ENCODE measurements at regions not wholly inside any gene's neighbourhood (a gene's known extent, or its start where the extent isn't known, plus 50 kb on each side); places are given as distances from the start of the nearest gene placed in this dataset.

- TF ChIP-seq ZNF423 (CRISPR knock-in tag; IDR thresholded peaks at IDR 0.05) (no peak), ATF3 (CRISPR knock-in tag; conservative IDR thresholded peaks at IDR 0.05) (no peak), ETV6 (CRISPR knock-in tag; IDR thresholded peaks at IDR 0.05) (no peak)
- TF ChIP-seq, protein P1, sequence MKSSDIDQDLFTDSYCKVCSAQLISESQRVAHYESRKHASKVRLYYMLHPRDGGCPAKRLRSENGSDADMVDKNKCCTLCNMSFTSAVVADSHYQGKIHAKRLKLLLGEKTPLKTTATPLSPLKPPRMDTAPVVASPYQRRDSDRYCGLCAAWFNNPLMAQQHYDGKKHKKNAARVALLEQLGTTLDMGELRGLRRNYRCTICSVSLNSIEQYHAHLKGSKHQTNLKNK (CRISPR knock-in tag; IDR thresholded peaks at IDR 0.05): no peak
- TF ChIP-seq, protein P2, sequence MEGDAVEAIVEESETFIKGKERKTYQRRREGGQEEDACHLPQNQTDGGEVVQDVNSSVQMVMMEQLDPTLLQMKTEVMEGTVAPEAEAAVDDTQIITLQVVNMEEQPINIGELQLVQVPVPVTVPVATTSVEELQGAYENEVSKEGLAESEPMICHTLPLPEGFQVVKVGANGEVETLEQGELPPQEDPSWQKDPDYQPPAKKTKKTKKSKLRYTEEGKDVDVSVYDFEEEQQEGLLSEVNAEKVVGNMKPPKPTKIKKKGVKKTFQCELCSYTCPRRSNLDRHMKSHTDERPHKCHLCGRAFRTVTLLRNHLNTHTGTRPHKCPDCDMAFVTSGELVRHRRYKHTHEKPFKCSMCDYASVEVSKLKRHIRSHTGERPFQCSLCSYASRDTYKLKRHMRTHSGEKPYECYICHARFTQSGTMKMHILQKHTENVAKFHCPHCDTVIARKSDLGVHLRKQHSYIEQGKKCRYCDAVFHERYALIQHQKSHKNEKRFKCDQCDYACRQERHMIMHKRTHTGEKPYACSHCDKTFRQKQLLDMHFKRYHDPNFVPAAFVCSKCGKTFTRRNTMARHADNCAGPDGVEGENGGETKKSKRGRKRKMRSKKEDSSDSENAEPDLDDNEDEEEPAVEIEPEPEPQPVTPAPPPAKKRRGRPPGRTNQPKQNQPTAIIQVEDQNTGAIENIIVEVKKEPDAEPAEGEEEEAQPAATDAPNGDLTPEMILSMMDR (IDR thresholded peaks at IDR 0.05): no peak
These were observed 1220.5 kb downstream of the PCDH17 start for GRCh38 chr13:58852076-58852475.

All from WTC11 (cell line).